WTC11 (cell line): ENCODE measurements at regions not wholly inside any gene's neighbourhood (a gene's known extent, or its start where the extent isn't known, plus 50 kb on each side); places are given as distances from the start of the nearest gene placed in this dataset.

Source experiments
- CTCF ChIP-seq: fragments of 200-600 bp; IDR thresholded peaks from 2 replicates; pipeline ENCODE4 v1.8.0; 2022; ENCODE audit warnings: antibody characterized with exemption
- E2F4 ChIP-seq: sonication (generic); formaldehyde crosslinking; IDR thresholded peaks from 2 replicates; pipeline ENCODE4 v1.8.1; 2022; ENCODE audit warnings: low read depth, mild to moderate bottlenecking, moderate library complexity, missing genetic modification reagents, borderline replicate concordance
- E2F5 ChIP-seq: sonication (generic); formaldehyde crosslinking; IDR thresholded peaks from 2 replicates; pipeline ENCODE4 v1.8.1; 2022; ENCODE audit warnings: mild to moderate bottlenecking, moderate library complexity, missing genetic modification reagents
- GABPB1 ChIP-seq: sonication (generic); formaldehyde crosslinking; IDR thresholded peaks from 2 replicates; pipeline ENCODE4 v1.8.1; 2023; ENCODE audit warnings: mild to moderate bottlenecking, missing genetic modification reagents
- IRF1 ChIP-seq: sonication (generic); formaldehyde crosslinking; IDR thresholded peaks from 2 replicates; pipeline ENCODE4 v1.8.0; 2023; ENCODE audit warnings: missing genetic modification reagents
- NR1H2 ChIP-seq: sonication (generic); formaldehyde crosslinking; IDR thresholded peaks from 2 replicates; pipeline ENCODE4 v1.9.0; 2021; ENCODE audit warnings: mild to moderate bottlenecking, moderate library complexity, missing genetic modification reagents
- ZNF232 ChIP-seq: sonication (generic); formaldehyde crosslinking; IDR thresholded peaks from 2 replicates; pipeline ENCODE4 v1.8.0; 2022; ENCODE audit warnings: mild to moderate bottlenecking, missing genetic modification reagents
- ZNF416 ChIP-seq: fragments of 250-450 bp; sonication (Bioruptor Pico); IDR thresholded peaks from 2 replicates; pipeline ENCODE4 v1.9.0; 2021; ENCODE audit warnings: mild to moderate bottlenecking, inconsistent platforms
- ZSCAN18 ChIP-seq: fragments of 250-450 bp; sonication (Bioruptor Pico); IDR thresholded peaks from 2 replicates; pipeline ENCODE4 v2.1.2; 2022; ENCODE audit warnings: mild to moderate bottlenecking, moderate library complexity

- TF ChIP-seq NR1H2 (CRISPR knock-in tag) (no peak), IRF1 (CRISPR knock-in tag) (no peak), ZSCAN18 (CRISPR knock-in tag) (no peak), CTCF (no peak), GABPB1 (CRISPR knock-in tag) (no peak), ZNF232 (no peak), ZNF416 (CRISPR knock-in tag) (no peak), E2F4 (CRISPR knock-in tag) (no peak), E2F5 (no peak)
Observed at GRCh38 chr2:60394463-60394862, 159.0 kb downstream of the BCL11A start.
